Transverse colon (tissue), 4 donors: ENCODE measurements at regions not wholly inside any gene's neighbourhood (a gene's known extent, or its start where the extent isn't known, plus 50 kb on each side); places are given as distances from the start of the nearest gene placed in this dataset.

Source experiments
- DNase-seq: peaks from one replicate; pipeline ENCODE4 v3.0.0-alpha.2; 2019
- H3K27ac ChIP-seq, 4 donors: fragments of 200-600 bp; sonication (generic); 2 replicates each; pipeline ENCODE4 v1.5.1; 2016 to 2018; ENCODE audit warnings: inconsistent platforms in 4 of 4
- H3K27me3 ChIP-seq: fragments of 200-600 bp; sonication (generic); 2 replicates; pipeline ENCODE4 v1.5.1; 2017; ENCODE audit warnings: inconsistent platforms
- H3K36me3 ChIP-seq, 4 donors: fragments of 200-600 bp; sonication (generic); 2 replicates each; pipeline ENCODE4 v1.5.1; 2017 to 2019; ENCODE audit warnings: inconsistent platforms in 4 of 4
- H3K4me1 ChIP-seq, 4 donors: fragments of 200-600 bp; sonication (generic); 2 replicates each; pipeline ENCODE4 v1.5.1; 2017 to 2020; ENCODE audit warnings: inconsistent platforms in 4 of 4
- H3K4me3 ChIP-seq, 4 donors: fragments of 200-600 bp; sonication (generic); 1 replicate in 1 of 4; 2 replicates in 3 of 4; pipeline versions ENCODE4 v1.5.1 to v1.6.1; 2017 to 2019; ENCODE audit warnings: inconsistent platforms in 4 of 4
- H3K9me3 ChIP-seq, 2 donors: fragments of 200-600 bp; sonication (generic); 2 replicates each; pipeline ENCODE4 v1.5.1; 2017 to 2019; ENCODE audit warnings: inconsistent platforms in 2 of 2
- CTCF ChIP-seq, 5 experiments: fragments of 200-600 bp in 3 of 5; fragments of 450-650 bp in 2 of 5; sonication (generic) in 3 of 5; IDR thresholded peaks; 1 replicate in 2 of 5; 2 replicates in 3 of 5; pipeline ENCODE4 v1.5.1; 2016 to 2017; ENCODE audit warnings: antibody characterized with exemption in 5 of 5, inconsistent platforms in 3 of 5, mild to moderate bottlenecking in 2 of 5, moderate library complexity in 1 of 5
- EP300 ChIP-seq: sonication (generic); formaldehyde crosslinking; IDR thresholded peaks from one replicate; pipeline ENCODE4 v1.6.1; 2017; ENCODE audit warnings: antibody characterized with exemption, low read depth
- POLR2A ChIP-seq: fragments of 450-650 bp; IDR thresholded peaks from one replicate; pipeline ENCODE4 v1.6.1; 2016; ENCODE audit warnings: antibody characterized with exemption, mild to moderate bottlenecking, moderate library complexity
- POLR2AphosphoS5 ChIP-seq, 3 donors: sonication (generic); formaldehyde crosslinking; IDR thresholded peaks; one replicate each; pipeline ENCODE4 v1.6.1; 2016; ENCODE audit warnings: antibody characterized with exemption in 3 of 3
- WGBS, 2 donors: methylation state at CpG; one replicate each; pipeline ENCODE4 v1.1.5; 2018; ENCODE audit warnings: low coverage in 1 of 2; 5-methylcytosine and 5-hydroxymethylcytosine counted together
- in situ Hi-C, 4 donors: fragments of 200-750 bp; cut with MboI; loops; one replicate each; pipeline versions ENCODE4 v1.15.0 to v1.15.1; 2017; ENCODE audit warnings: low sequenced_read_pairs in 3 of 4, low pct_ligation_motif_present in 1 of 4, low pct_unique_long_range_greater_than_20kb in 1 of 4
- intact Hi-C: fragments of 100-400 bp; cut with DNase I; formaldehyde crosslinking; loops from one replicate; pipeline ENCODE4 v1.15.1; 2023; ENCODE audit warnings: low total_unique reads

DNA sequence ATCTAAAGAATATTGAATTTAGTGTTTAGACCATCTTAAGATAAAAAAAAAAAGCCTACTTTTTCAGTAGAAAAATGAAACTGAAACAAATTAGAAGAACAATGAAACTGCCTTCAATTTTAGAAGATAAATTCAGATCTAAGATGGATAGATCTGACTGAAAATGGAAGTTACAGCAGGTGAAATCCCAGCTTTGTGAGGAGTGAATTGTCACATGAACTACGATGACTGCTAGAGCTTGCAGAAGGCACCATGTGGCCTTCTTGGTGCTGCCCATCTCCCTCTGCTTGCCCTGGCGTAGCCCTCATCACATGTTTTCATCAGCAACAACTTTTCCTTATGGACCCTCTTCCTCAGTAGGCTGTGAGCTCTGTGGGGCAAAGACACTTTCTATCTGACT, 51.4 kb upstream of the EMCN start:
- no peak overlapping the region for H3K27ac ChIP-seq
- WGBS, 2 donors = 31% methylated on average over 2 of the region's 2 CpGs; no CpG with 5 or more reads in 1 of the 2 donors
- H3K9me3 ChIP-seq = no peaks in the 10 kb centered on the region
- DNase-seq = no peak
- TF ChIP-seq CTCF (IDR thresholded peaks at IDR 0.05) (no peak), POLR2A (no peak), POLR2AphosphoS5 (IDR thresholded peaks at IDR 0.05) (no peak), EP300 (no peak)
- no peak overlapping the region for H3K4me3 ChIP-seq
- H3K4me1 ChIP-seq = no peaks in the 10 kb centered on the region
- no peaks in the 10 kb centered on the region for H3K36me3 ChIP-seq
- intact Hi-C loops = no loop called here
- in situ Hi-C loops = no loop called here
- H3K27me3 ChIP-seq = no peaks in the 10 kb centered on the region
